M059J (cell line): ENCODE measurements at regions not wholly inside any gene's neighbourhood (a gene's known extent, or its start where the extent isn't known, plus 50 kb on each side); places are given as distances from the start of the nearest gene placed in this dataset.
A peak's percentile ranks its signal among the peaks of the same experiment; 100 is the strongest.
"Not testable (repeated sequence)": the region's sequence is repeated elsewhere in the genome, so short reads cannot be mapped to it uniquely, and the experiment has no call there.

ENCODE experiments used
- DNase-seq: peaks from one replicate; pipeline ENCODE4 v3.0.0-alpha.2; 2012; ENCODE audit warnings: low read depth

- no peak for DNase-seq
Observed at GRCh38 chr11:107276077-107276476, 181.5 kb downstream of the CWF19L2 start.

GRCh38 chr11:107275632-107276031, 182.0 kb downstream of the CWF19L2 start:
- peak; percentile 20 for DNase-seq

GRCh38 chr11:107274138-107274537, 183.5 kb downstream of the CWF19L2 start:
- DNase-seq = no peak

- no peak for DNase-seq
Observed at GRCh38 chr11:107272561-107272960, 185.1 kb downstream of the CWF19L2 start.

- no peak for DNase-seq
Observed at GRCh38 chr11:107271425-107271824, 186.2 kb downstream of the CWF19L2 start.

DNA sequence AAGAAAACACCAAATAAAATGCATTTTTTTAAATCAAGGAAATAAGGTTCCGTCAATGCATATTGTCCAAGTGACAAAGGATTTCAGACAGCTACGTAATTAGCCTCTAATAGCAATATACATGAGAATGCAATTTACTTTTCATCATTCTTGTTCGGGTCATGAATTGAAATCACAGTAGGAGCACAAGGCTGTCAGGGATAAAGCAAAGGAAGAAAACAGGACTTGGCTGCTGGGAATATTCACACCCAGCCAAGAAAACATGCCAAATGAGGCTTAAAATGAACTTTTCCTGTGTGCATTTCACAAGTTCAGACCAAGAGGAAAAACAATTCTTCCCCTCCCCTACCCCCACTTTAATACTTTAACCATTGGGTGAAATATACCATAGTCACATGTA, 188.6 kb downstream of the CWF19L2 start:
- no peak for DNase-seq

DNA sequence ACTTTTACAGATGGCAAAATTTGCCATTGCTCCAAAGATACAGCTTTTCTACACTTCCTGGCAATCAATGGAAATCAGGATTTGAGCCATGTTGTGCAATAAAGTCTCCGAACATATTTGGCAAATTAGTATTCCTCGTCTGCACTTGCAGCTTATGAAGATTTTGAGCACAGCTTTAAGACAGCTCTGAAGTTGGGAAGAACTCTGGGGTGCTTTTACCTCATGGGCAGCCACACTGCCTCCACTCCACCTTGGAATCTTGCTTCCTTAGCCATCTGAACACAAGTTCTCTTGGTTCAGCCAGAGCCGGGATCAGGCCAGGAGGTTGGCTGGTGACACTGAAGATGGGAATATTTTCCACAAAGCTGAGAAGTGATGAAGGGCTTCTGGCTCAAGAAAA, 191.2 kb downstream of the CWF19L2 start:
- DNase-seq = no peak

DNA sequence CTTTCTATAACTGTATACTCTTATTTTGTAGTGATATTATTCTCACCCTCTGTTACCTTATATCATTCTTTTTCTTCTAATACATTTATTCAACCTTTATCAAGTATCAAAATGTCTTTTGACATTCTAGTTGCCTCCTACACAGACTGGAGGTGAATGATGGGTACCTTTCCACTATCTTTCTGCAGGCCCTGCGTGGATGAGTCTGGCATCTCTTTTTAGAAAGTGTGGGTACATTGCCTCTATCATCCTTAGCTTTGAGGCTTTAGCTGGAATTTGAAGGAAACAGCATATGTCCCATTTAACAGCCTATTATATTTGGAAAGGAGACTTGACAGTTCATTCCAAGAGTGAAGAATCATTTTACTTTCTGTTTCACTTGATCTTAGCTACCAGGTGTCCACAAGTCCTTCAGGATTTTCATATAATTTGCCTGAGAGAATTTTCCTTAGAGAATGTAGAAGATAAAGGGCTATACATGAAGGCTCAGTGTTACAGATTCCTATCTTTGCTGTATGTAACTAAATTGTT, 192.0 kb downstream of the CWF19L2 start:
- DNase-seq = no peak

- no peak for DNase-seq
Observed at GRCh38 chr11:107263844-107264563, 193.6 kb downstream of the CWF19L2 start.

GRCh38 chr11:107259811-107260221, 197.8 kb downstream of the CWF19L2 start:
- DNase-seq = peak; percentile 7

GRCh38 chr11:107257710-107258109, 199.9 kb downstream of the CWF19L2 start:
- no peak for DNase-seq

- not testable (repeated sequence) for DNase-seq
Observed at GRCh38 chr11:107253661-107254060, 204.0 kb downstream of the CWF19L2 start.

GRCh38 chr11:107252429-107253161, 205.0 kb downstream of the CWF19L2 start:
- DNase-seq = no peak

DNA sequence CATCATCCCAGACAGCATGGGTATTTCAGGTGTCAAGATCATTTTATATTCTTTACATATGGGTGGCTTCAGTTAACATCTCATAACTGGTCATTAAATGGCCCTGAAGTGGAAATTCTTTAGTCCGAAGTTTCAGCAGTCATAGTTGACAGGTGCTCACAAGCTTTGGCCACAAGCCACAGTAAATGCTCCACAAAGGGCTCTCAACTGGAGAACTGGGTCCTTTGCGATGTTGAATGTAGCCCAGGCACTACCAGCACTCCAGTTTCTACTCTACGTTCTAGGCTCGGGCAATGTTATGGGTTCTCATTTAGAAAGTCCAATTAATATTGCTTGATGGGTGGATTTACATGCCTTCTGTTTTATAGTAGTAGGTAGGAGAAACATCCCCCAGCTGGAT, 206.3 kb downstream of the CWF19L2 start:
- DNase-seq = no peak

GRCh38 chr11:107250017-107250416, 207.6 kb downstream of the CWF19L2 start:
- no peak for DNase-seq

- no peak for DNase-seq
Observed at GRCh38 chr11:107249054-107249453, 208.6 kb downstream of the CWF19L2 start.

DNA sequence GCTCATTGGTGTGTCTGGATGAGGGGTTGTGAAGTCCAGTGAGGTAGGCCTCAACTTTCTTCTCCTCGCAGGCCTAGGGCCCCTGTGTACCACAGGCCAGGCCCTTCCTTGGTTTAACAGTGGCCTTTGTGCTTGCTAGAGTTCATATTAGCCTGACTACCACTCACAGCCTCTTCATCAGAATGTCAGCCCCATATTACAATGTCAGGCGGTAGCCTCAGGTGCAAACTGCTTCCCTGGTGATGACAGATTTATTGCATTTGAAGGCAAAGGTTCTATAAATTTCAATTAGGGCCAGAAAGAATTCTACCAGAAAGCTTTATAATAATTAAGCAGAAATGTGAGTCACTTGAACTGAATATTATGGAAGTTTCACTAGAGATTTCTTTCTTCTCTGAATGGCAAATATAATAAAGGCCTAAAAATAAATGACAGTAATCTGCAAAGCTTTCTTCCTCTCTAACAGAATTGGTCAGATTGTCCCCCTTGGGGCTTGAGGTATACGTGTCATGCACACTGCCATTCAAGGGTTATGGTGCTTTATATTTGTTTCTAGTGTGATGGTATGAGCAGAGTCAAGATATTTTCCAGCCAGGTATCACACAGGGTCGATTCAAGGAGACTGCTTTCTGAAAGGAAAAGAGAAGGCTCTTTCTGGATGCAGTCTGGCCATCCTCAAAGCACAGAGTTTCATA, 210.3 kb downstream of the CWF19L2 start:
- DNase-seq = no peak

- no peak for DNase-seq
Observed at GRCh38 chr11:107243929-107244328, 213.7 kb downstream of the CWF19L2 start.

DNA sequence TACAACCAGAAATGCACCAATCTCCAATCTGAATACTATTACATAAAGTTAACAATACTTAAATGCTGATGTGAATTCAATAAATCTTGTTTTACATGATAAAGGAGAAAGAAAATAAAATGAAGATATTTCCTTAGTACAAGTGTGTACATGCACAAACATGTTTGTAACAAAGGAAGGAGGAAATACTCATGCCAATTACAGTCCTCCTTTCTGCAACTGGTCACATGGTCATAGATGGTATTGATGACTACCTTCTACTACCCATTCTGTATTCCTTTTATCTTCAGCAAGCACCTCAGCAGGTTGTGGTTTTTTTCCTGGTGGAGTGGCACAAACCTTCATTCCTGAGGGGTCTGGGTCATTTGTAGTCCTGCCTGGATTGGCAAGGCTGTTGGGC, 214.2 kb upstream of the GUCY1A2 start:
- DNase-seq = no peak

- DNase-seq = no peak
Observed at GRCh38 chr11:107224836-107225235, 206.6 kb upstream of the GUCY1A2 start.

DNA sequence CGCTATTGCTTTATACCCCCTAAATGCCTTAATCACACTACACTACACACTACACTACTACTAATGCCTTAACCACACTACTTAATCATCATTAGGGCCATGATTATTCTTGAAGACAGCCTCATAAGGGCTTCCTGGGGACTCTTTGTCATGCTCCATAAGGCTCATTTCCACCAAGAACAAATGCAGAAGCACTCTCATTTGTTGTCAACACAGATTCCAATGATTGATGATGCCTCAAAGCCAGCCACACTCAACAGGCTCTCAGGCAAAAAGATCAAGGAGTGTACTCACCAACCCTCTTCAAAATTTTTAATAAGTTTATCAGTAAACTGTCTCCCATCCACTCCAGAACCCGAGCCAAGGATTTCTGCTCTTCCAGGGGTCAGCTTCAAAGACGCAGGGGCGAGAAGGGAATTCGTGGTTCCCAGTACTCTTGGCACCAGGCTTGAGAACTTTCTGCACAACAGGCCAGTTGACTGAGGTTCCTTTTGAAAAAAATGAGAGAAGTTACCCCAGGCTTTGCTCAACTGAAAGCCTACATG, 204.7 kb upstream of the GUCY1A2 start:
- no peak for DNase-seq

DNA sequence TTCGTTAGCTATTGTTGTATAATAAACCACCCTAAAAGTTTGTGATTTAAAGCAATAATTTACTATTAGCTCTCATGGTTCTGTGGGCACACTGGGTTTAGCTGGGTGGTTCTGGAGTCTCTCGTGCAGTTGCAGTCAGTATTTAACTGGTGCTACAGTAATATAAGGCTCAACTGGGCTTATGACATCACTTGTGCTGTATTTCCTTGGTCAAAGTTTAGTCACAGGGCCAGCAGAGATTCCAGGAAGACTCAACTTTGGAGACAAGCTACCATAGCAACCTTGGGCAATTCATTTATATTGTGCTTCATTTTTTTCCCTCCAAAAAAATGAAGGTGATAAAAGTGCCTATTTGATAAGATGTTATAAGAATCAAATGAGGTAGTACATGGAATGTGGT, 204.2 kb upstream of the GUCY1A2 start:
- no peak for DNase-seq
